ENCODE measurements at regions not wholly inside any gene's neighbourhood (a gene's known extent, or its start where the extent isn't known, plus 50 kb on each side); places are given as distances from the start of the nearest gene placed in this dataset.
"Not testable (repeated sequence)": the region's sequence is repeated elsewhere in the genome, so short reads cannot be mapped to it uniquely, and the experiment has no call there.

DNA sequence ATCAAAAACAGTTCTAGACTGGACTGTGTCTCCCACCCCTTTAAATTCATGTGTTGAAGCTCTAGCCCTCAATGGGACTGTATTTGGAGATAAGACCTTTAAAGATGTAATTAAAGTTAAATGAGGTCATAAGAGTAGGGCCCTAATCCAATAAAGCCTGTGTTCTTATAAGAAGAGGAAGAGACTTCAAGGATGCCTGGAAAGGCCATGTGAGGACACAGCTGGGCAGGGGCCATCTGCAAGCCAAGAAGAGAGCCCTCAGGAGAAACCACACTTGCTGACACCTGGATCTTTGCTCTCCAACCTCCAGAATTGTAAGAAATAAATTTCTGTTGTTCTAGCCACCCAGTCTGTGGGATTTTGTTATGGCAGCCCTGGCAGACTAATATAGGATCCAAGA lies 153.6 kb upstream of the POMZP3 start:
- TF ChIP-seq, protein P1, sequence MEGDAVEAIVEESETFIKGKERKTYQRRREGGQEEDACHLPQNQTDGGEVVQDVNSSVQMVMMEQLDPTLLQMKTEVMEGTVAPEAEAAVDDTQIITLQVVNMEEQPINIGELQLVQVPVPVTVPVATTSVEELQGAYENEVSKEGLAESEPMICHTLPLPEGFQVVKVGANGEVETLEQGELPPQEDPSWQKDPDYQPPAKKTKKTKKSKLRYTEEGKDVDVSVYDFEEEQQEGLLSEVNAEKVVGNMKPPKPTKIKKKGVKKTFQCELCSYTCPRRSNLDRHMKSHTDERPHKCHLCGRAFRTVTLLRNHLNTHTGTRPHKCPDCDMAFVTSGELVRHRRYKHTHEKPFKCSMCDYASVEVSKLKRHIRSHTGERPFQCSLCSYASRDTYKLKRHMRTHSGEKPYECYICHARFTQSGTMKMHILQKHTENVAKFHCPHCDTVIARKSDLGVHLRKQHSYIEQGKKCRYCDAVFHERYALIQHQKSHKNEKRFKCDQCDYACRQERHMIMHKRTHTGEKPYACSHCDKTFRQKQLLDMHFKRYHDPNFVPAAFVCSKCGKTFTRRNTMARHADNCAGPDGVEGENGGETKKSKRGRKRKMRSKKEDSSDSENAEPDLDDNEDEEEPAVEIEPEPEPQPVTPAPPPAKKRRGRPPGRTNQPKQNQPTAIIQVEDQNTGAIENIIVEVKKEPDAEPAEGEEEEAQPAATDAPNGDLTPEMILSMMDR (IDR thresholded peaks at IDR 0.05; ENCODE audit: low read depth, low read length, missing input control) = not testable (repeated sequence)
- TF ChIP-seq, protein P2, sequence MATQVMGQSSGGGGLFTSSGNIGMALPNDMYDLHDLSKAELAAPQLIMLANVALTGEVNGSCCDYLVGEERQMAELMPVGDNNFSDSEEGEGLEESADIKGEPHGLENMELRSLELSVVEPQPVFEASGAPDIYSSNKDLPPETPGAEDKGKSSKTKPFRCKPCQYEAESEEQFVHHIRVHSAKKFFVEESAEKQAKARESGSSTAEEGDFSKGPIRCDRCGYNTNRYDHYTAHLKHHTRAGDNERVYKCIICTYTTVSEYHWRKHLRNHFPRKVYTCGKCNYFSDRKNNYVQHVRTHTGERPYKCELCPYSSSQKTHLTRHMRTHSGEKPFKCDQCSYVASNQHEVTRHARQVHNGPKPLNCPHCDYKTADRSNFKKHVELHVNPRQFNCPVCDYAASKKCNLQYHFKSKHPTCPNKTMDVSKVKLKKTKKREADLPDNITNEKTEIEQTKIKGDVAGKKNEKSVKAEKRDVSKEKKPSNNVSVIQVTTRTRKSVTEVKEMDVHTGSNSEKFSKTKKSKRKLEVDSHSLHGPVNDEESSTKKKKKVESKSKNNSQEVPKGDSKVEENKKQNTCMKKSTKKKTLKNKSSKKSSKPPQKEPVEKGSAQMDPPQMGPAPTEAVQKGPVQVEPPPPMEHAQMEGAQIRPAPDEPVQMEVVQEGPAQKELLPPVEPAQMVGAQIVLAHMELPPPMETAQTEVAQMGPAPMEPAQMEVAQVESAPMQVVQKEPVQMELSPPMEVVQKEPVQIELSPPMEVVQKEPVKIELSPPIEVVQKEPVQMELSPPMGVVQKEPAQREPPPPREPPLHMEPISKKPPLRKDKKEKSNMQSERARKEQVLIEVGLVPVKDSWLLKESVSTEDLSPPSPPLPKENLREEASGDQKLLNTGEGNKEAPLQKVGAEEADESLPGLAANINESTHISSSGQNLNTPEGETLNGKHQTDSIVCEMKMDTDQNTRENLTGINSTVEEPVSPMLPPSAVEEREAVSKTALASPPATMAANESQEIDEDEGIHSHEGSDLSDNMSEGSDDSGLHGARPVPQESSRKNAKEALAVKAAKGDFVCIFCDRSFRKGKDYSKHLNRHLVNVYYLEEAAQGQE (IDR thresholded peaks at IDR 0.05) = not testable (repeated sequence)
- not testable (repeated sequence) for TF ChIP-seq RAD21 (IDR thresholded peaks at IDR 0.05); TAF1 (conservative IDR thresholded peaks at IDR 0.05)
